GM23338 (cell line): ENCODE measurements at regions not wholly inside any gene's neighbourhood (a gene's known extent, or its start where the extent isn't known, plus 50 kb on each side); places are given as distances from the start of the nearest gene placed in this dataset.
A peak's percentile ranks its signal among the peaks of the same experiment; 100 is the strongest.

ENCODE experiments used
- ATAC-seq: fragments of 200-7000 bp; cut with Tn5 transposase; 3 replicates; pipeline ENCODE4 v1.9.1; 2020
- DNase-seq: peaks from one replicate; pipeline ENCODE4 v3.0.0-alpha.2; 2015; ENCODE audit warnings: low spot score
- H2AFZ ChIP-seq: fragments of 200-600 bp; sonication (generic); 2 replicates; pipeline ENCODE4 v1.8.0; 2016; ENCODE audit warnings: antibody characterized with exemption, mild to moderate bottlenecking, moderate library complexity
- H3F3A ChIP-seq: fragments of 200-600 bp; sonication (generic); replicated peaks from 2 replicates; pipeline ENCODE4 v1.8.0; 2017; ENCODE audit warnings: antibody characterized with exemption, mixed run types, low read depth
- H3K27ac ChIP-seq: fragments of 200-600 bp; sonication (generic); 2 replicates; pipeline ENCODE4 v1.6.1; 2016; ENCODE audit warnings: low read depth
- H3K27me3 ChIP-seq: fragments of 200-600 bp; sonication (generic); 2 replicates; pipeline ENCODE4 v1.8.0; 2016; ENCODE audit warnings: mild to moderate bottlenecking, mixed run types, moderate library complexity; ENCODE audit not compliant: insufficient read depth
- H3K36me3 ChIP-seq: fragments of 200-600 bp; sonication (generic); 2 replicates; pipeline ENCODE4 v1.8.0; 2016; ENCODE audit warnings: mild to moderate bottlenecking; ENCODE audit not compliant: insufficient read depth
- H3K4me1 ChIP-seq: fragments of 200-600 bp; sonication (generic); 2 replicates; pipeline ENCODE4 v1.8.0; 2016; ENCODE audit warnings: mild to moderate bottlenecking, moderate library complexity; ENCODE audit not compliant: insufficient read depth
- H3K4me2 ChIP-seq: fragments of 200-600 bp; sonication (generic); 2 replicates; pipeline ENCODE4 v1.7.1; 2017; ENCODE audit warnings: mixed run types
- H3K4me3 ChIP-seq: fragments of 200-600 bp; sonication (generic); 2 replicates; pipeline ENCODE4 v1.6.1; 2016; ENCODE audit warnings: mixed run types
- H3K79me2 ChIP-seq: fragments of 200-600 bp; sonication (generic); replicated peaks from 2 replicates; pipeline ENCODE4 v1.8.0; 2017; ENCODE audit warnings: mild to moderate bottlenecking; ENCODE audit not compliant: insufficient read depth
- H3K9me2 ChIP-seq: fragments of 200-600 bp; sonication (generic); 2 replicates; pipeline ENCODE4 v1.8.0; 2017; ENCODE audit not compliant: insufficient read depth
- H4K20me1 ChIP-seq: fragments of 200-600 bp; sonication (generic); replicated peaks from 2 replicates; pipeline ENCODE4 v1.8.0; 2017; ENCODE audit warnings: mild to moderate bottlenecking; ENCODE audit not compliant: insufficient read depth
- H3K27ac Mint-ChIP-seq: 2 replicates; pipeline ENCODE4 v1.8.0; 2020; ENCODE audit warnings: inconsistent platforms, mild to moderate bottlenecking, moderate library complexity, mixed read lengths
- H3K27me3 Mint-ChIP-seq: 3 replicates; pipeline ENCODE4 v1.8.0; 2022; ENCODE audit warnings: low read depth, mild to moderate bottlenecking, moderate library complexity, mixed read lengths, inconsistent platforms; ENCODE audit not compliant: insufficient read depth, poor library complexity
- H3K36me3 Mint-ChIP-seq: 3 replicates; pipeline ENCODE4 v1.8.0; 2021; ENCODE audit warnings: low read depth, mild to moderate bottlenecking, inconsistent platforms, moderate library complexity, mixed read lengths
- H3K4me1 Mint-ChIP-seq: 3 replicates; pipeline ENCODE4 v1.8.0; 2020; ENCODE audit warnings: mild to moderate bottlenecking, inconsistent platforms, mixed read lengths
- H3K4me3 Mint-ChIP-seq: 3 replicates; pipeline ENCODE4 v1.8.0; 2021; ENCODE audit warnings: moderate library complexity, mild to moderate bottlenecking, inconsistent platforms, mixed read lengths
- H3K9me3 Mint-ChIP-seq: 3 replicates; pipeline ENCODE4 v1.8.0; 2020; ENCODE audit warnings: moderate library complexity, mild to moderate bottlenecking, inconsistent platforms, mixed read lengths
- CREB1 ChIP-seq: fragments of 250-450 bp; sonication (Bioruptor Pico); IDR thresholded peaks from 2 replicates; pipeline ENCODE4 v1.5.0; 2020; ENCODE audit warnings: low read depth, mild to moderate bottlenecking, moderate library complexity
- EZH2 ChIP-seq: fragments of 200-600 bp; sonication (generic); IDR thresholded peaks from one replicate; pipeline ENCODE4 v1.8.0; 2017; ENCODE audit warnings: antibody characterized with exemption, mild to moderate bottlenecking, low read depth; ENCODE audit not compliant: unreplicated experiment
- NANOG ChIP-seq: IDR thresholded peaks from 2 replicates; pipeline ENCODE4 v1.6.1; 2016; ENCODE audit warnings: antibody characterized with exemption, borderline replicate concordance
- POLR2AphosphoS5 ChIP-seq: IDR thresholded peaks from 2 replicates; pipeline ENCODE4 v1.6.1; 2016; ENCODE audit warnings: antibody characterized with exemption, low read depth
- STAT1 ChIP-seq: IDR thresholded peaks from one replicate; pipeline ENCODE4 v1.6.1; 2016; ENCODE audit warnings: antibody characterized with exemption; ENCODE audit not compliant: unreplicated experiment
- ZNF114 ChIP-seq: fragments of 250-450 bp; sonication (Bioruptor Pico); IDR thresholded peaks from 2 replicates; pipeline ENCODE4 v1.5.0; 2020; ENCODE audit warnings: mild to moderate bottlenecking, moderate library complexity
- ZNF331 ChIP-seq: fragments of 250-450 bp; sonication (Bioruptor Pico); IDR thresholded peaks from 2 replicates; pipeline ENCODE4 v1.5.0; 2020; ENCODE audit warnings: low read depth, mild to moderate bottlenecking, moderate library complexity
- TF ChIP-seq, protein P1 (sequence below): IDR thresholded peaks from 2 replicates; pipeline ENCODE4 v1.6.1; 2016; ENCODE audit warnings: antibody characterized with exemption
- TF ChIP-seq, protein P2 (sequence below): IDR thresholded peaks from one replicate; pipeline ENCODE4 v1.6.1; 2018; ENCODE audit warnings: antibody characterized with exemption; ENCODE audit not compliant: unreplicated experiment
- TF ChIP-seq, protein P3 (sequence below): fragments of 250-450 bp; sonication (Bioruptor Pico); IDR thresholded peaks from 2 replicates; pipeline ENCODE4 v1.5.0; 2020; ENCODE audit warnings: mild to moderate bottlenecking, moderate library complexity

DNA sequence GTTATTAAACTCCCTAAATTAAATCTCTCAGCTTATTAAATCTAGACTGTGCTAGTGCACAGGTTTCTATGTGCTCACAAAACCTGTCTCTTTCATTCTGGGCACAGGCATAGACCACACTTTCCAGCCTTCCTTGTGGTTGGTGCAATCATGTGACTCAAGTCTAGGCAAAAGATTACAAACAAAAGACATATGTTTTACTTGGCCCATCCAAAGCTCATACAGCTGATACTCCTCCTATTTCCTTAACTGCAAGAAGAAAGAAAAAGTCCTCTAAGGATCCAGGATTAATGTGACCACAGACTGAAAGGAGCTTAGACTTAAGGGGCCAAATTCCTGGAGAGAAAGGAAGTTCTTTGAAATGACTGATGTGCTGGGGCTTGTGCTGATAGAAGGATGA, 731.3 kb upstream of the RAB6C start:
- ATAC-seq: no peak
- peaks cover 4% of the 10 kb centered on the region for H3K27me3 Mint-ChIP-seq
- no peak overlapping the region for H3K4me3 Mint-ChIP-seq
- Histone ChIP-seq H3K27me3 (no peaks in the 10 kb centered on the region), H3K27ac (no peak overlapping the region), H3K79me2 (no peaks in the 10 kb centered on the region), H3K9me2 (no peaks in the 10 kb centered on the region), H4K20me1 (no peaks in the 10 kb centered on the region), H3F3A (no peaks in the 10 kb centered on the region), H3K4me1 (no peaks in the 10 kb centered on the region), H3K4me3 (no peak overlapping the region), H2AFZ (peak overlapping the region; percentile 66), H3K36me3 (no peaks in the 10 kb centered on the region), H3K4me2 (no peak overlapping the region)
- H3K4me1 Mint-ChIP-seq: peaks cover 1% of the 10 kb centered on the region; the same call in 2 of the 3 replicates
- TF ChIP-seq STAT1 (no peak), ZNF114 (CRISPR knock-in tag) (no peak), CREB1 (CRISPR knock-in tag) (no peak), NANOG (no peak)
- peaks cover 3% of the 10 kb centered on the region; the same call in 1 of the 3 replicates for H3K36me3 Mint-ChIP-seq
- H3K9me3 Mint-ChIP-seq: peaks cover 9% of the 10 kb centered on the region; the same call in 2 of the 3 replicates
- no peak for DNase-seq
- H3K27ac Mint-ChIP-seq: no peak overlapping the region

DNA sequence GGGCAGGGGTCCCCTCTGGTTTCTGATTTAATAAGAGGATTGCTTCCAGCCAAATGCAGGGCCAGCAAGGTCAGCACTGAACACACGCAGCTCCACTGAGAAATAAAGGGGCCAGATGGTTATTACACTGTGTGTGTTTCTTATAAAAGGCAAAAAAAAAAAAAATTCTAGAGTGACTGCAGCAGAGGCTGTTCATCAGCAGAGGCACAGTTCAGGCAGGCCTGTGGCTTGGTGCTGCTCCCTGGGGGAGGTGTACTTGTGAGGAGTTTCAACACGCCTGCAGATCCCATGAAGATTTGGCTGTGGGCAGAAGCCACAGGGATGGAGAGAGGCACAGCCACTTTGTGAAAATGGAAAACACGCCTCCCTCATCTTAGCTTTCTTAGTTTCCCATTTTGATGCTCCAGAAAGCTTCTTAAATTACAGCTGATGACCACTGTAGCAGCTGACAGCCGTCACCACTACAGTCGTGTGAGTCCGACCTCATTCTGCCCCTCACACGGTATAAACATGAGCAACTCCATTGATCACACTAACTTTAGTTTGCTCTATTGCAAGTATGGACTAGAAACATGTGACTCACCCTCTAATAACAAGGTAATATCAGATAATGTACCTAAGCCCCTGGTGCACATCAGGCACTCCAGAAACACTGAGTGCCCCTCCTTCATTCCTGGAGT, 726.5 kb upstream of the RAB6C start:
- Histone ChIP-seq H3K9me2 (no peaks in the 10 kb centered on the region), H3K27ac (no peak overlapping the region), H4K20me1 (no peaks in the 10 kb centered on the region), H3K79me2 (no peaks in the 10 kb centered on the region), H3K4me3 (no peak overlapping the region), H2AFZ (peak overlapping the region; percentile 70), H3K27me3 (no peaks in the 10 kb centered on the region), H3F3A (no peaks in the 10 kb centered on the region), H3K4me1 (no peaks in the 10 kb centered on the region), H3K36me3 (no peaks in the 10 kb centered on the region), H3K4me2 (no peak overlapping the region)
- Mint-ChIP-seq H3K36me3 (no peaks in the 10 kb centered on the region; the same call in 2 of the 3 replicates), H3K4me3 (no peak overlapping the region), H3K27ac (no peak overlapping the region), H3K9me3 (peaks cover 3% of the 10 kb centered on the region; the same call in 1 of the 3 replicates), H3K27me3 (peaks cover 5% of the 10 kb centered on the region), H3K4me1 (peaks cover 4% of the 10 kb centered on the region; the same call in 2 of the 3 replicates)
- peak; percentile 27; the same call in 2 of the 3 replicates for ATAC-seq
- no peak for DNase-seq
- TF ChIP-seq POLR2AphosphoS5 (no peak), ZNF114 (CRISPR knock-in tag) (no peak), ZNF331 (CRISPR knock-in tag) (no peak), STAT1 (no peak), CREB1 (CRISPR knock-in tag) (no peak), NANOG (no peak), EZH2 (no peak)
- TF ChIP-seq, protein P1, sequence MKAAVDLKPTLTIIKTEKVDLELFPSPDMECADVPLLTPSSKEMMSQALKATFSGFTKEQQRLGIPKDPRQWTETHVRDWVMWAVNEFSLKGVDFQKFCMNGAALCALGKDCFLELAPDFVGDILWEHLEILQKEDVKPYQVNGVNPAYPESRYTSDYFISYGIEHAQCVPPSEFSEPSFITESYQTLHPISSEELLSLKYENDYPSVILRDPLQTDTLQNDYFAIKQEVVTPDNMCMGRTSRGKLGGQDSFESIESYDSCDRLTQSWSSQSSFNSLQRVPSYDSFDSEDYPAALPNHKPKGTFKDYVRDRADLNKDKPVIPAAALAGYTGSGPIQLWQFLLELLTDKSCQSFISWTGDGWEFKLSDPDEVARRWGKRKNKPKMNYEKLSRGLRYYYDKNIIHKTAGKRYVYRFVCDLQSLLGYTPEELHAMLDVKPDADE: no peak
- TF ChIP-seq, protein P2, sequence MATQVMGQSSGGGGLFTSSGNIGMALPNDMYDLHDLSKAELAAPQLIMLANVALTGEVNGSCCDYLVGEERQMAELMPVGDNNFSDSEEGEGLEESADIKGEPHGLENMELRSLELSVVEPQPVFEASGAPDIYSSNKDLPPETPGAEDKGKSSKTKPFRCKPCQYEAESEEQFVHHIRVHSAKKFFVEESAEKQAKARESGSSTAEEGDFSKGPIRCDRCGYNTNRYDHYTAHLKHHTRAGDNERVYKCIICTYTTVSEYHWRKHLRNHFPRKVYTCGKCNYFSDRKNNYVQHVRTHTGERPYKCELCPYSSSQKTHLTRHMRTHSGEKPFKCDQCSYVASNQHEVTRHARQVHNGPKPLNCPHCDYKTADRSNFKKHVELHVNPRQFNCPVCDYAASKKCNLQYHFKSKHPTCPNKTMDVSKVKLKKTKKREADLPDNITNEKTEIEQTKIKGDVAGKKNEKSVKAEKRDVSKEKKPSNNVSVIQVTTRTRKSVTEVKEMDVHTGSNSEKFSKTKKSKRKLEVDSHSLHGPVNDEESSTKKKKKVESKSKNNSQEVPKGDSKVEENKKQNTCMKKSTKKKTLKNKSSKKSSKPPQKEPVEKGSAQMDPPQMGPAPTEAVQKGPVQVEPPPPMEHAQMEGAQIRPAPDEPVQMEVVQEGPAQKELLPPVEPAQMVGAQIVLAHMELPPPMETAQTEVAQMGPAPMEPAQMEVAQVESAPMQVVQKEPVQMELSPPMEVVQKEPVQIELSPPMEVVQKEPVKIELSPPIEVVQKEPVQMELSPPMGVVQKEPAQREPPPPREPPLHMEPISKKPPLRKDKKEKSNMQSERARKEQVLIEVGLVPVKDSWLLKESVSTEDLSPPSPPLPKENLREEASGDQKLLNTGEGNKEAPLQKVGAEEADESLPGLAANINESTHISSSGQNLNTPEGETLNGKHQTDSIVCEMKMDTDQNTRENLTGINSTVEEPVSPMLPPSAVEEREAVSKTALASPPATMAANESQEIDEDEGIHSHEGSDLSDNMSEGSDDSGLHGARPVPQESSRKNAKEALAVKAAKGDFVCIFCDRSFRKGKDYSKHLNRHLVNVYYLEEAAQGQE: no peak
- TF ChIP-seq, protein P3, sequence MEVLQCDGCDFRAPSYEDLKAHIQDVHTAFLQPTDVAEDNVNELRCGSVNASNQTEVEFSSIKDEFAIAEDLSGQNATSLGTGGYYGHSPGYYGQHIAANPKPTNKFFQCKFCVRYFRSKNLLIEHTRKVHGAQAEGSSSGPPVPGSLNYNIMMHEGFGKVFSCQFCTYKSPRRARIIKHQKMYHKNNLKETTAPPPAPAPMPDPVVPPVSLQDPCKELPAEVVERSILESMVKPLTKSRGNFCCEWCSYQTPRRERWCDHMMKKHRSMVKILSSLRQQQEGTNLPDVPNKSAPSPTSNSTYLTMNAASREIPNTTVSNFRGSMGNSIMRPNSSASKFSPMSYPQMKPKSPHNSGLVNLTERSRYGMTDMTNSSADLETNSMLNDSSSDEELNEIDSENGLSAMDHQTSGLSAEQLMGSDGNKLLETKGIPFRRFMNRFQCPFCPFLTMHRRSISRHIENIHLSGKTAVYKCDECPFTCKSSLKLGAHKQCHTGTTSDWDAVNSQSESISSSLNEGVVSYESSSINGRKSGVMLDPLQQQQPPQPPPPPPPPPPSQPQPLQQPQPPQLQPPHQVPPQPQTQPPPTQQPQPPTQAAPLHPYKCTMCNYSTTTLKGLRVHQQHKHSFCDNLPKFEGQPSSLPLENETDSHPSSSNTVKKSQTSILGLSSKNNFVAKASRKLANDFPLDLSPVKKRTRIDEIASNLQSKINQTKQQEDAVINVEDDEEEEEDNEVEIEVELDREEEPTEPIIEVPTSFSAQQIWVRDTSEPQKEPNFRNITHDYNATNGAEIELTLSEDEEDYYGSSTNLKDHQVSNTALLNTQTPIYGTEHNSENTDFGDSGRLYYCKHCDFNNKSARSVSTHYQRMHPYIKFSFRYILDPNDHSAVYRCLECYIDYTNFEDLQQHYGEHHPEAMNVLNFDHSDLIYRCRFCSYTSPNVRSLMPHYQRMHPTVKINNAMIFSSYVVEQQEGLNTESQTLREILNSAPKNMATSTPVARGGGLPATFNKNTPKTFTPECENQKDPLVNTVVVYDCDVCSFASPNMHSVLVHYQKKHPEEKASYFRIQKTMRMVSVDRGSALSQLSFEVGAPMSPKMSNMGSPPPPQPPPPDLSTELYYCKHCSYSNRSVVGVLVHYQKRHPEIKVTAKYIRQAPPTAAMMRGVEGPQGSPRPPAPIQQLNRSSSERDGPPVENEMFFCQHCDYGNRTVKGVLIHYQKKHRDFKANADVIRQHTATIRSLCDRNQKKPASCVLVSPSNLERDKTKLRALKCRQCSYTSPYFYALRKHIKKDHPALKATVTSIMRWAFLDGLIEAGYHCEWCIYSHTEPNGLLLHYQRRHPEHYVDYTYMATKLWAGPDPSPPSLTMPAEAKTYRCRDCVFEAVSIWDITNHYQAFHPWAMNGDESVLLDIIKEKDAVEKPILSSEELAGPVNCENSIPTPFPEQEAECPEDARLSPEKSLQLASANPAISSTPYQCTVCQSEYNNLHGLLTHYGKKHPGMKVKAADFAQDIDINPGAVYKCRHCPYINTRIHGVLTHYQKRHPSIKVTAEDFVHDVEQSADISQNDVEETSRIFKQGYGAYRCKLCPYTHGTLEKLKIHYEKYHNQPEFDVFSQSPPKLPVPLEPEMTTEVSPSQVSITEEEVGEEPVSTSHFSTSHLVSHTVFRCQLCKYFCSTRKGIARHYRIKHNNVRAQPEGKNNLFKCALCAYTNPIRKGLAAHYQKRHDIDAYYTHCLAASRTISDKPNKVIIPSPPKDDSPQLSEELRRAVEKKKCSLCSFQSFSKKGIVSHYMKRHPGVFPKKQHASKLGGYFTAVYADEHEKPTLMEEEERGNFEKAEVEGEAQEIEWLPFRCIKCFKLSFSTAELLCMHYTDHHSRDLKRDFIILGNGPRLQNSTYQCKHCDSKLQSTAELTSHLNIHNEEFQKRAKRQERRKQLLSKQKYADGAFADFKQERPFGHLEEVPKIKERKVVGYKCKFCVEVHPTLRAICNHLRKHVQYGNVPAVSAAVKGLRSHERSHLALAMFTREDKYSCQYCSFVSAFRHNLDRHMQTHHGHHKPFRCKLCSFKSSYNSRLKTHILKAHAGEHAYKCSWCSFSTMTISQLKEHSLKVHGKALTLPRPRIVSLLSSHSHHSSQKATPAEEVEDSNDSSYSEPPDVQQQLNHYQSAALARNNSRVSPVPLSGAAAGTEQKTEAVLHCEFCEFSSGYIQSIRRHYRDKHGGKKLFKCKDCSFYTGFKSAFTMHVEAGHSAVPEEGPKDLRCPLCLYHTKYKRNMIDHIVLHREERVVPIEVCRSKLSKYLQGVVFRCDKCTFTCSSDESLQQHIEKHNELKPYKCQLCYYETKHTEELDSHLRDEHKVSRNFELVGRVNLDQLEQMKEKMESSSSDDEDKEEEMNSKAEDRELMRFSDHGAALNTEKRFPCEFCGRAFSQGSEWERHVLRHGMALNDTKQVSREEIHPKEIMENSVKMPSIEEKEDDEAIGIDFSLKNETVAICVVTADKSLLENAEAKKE (CRISPR knock-in tag): no peak
